GM21360 (cell line): ENCODE measurements at regions not wholly inside any gene's neighbourhood (a gene's known extent, or its start where the extent isn't known, plus 50 kb on each side); places are given as distances from the start of the nearest gene placed in this dataset.
"Not testable (repeated sequence)": the region's sequence is repeated elsewhere in the genome, so short reads cannot be mapped to it uniquely, and the experiment has no call there.

Source experiments
- ATAC-seq: cut with Tn5 transposase; IDR thresholded peaks from one replicate; pipeline ENCODE4 v1.9.1; 2021; ENCODE audit warnings: mild to moderate bottlenecking, moderate library complexity; ENCODE audit not compliant: unreplicated experiment

GRCh38 chr6:134822920-134823709 lies 126.8 kb downstream of the ALDH8A1 start:
- peak; percentile 77 for ATAC-seq

GRCh38 chr6:134821928-134822864 lies 127.7 kb downstream of the ALDH8A1 start:
- no peak for ATAC-seq

- ATAC-seq = no peak
Observed at GRCh38 chr6:134821397-134821796, 128.5 kb downstream of the ALDH8A1 start.

- ATAC-seq = no peak
Observed at GRCh38 chr6:134819863-134820800, 129.8 kb downstream of the ALDH8A1 start.

- no peak for ATAC-seq
Observed at GRCh38 chr6:134819236-134819635, 130.7 kb downstream of the ALDH8A1 start.

- no peak for ATAC-seq
Observed at GRCh38 chr6:134817448-134817847, 132.5 kb downstream of the ALDH8A1 start.

GRCh38 chr6:134816780-134817179 lies 133.1 kb downstream of the ALDH8A1 start:
- ATAC-seq = no peak

GRCh38 chr6:134816300-134816699 lies 133.6 kb downstream of the ALDH8A1 start:
- no peak for ATAC-seq

- no peak for ATAC-seq
Observed at GRCh38 chr6:134814076-134814695, 135.7 kb downstream of the ALDH8A1 start.

GRCh38 chr6:134813146-134813545 lies 136.8 kb downstream of the ALDH8A1 start:
- ATAC-seq = no peak

- ATAC-seq = no peak
Observed at GRCh38 chr6:134810402-134810801, 139.5 kb downstream of the ALDH8A1 start.

GRCh38 chr6:134809130-134809529 lies 140.8 kb downstream of the ALDH8A1 start:
- ATAC-seq = no peak

GRCh38 chr6:134806180-134806798 lies 143.6 kb downstream of the ALDH8A1 start:
- no peak for ATAC-seq

- no peak for ATAC-seq
Observed at GRCh38 chr6:134805168-134805567, 144.7 kb downstream of the ALDH8A1 start.

GRCh38 chr6:134804311-134804710 lies 145.6 kb downstream of the ALDH8A1 start:
- ATAC-seq = not testable (repeated sequence)

GRCh38 chr6:134802426-134803058 lies 147.4 kb downstream of the ALDH8A1 start:
- ATAC-seq = no peak

- ATAC-seq = no peak
Observed at GRCh38 chr6:134797400-134798113, 152.3 kb downstream of the ALDH8A1 start.

- ATAC-seq = no peak
Observed at GRCh38 chr6:134795691-134796090, 154.2 kb downstream of the ALDH8A1 start.

- no peak for ATAC-seq
Observed at GRCh38 chr6:134795001-134795400, 154.9 kb downstream of the ALDH8A1 start.
